Skeletal muscle tissue (tissue), 3 donors: ENCODE measurements at regions not wholly inside any gene's neighbourhood (a gene's known extent, or its start where the extent isn't known, plus 50 kb on each side); places are given as distances from the start of the nearest gene placed in this dataset.

Source experiments
- H3K27ac ChIP-seq: one replicate; pipeline ENCODE4 v1.7.0; 2013; ENCODE audit warnings: mild to moderate bottlenecking, low read depth, low read length, inconsistent platforms
- H3K27me3 ChIP-seq, 3 donors: one replicate each; pipeline ENCODE4 v1.7.0; 2013; ENCODE audit warnings: low read length in 3 of 3; ENCODE audit not compliant: control insufficient read depth in 3 of 3, insufficient read depth in 3 of 3
- H3K36me3 ChIP-seq, 3 donors: one replicate each; pipeline ENCODE4 v1.7.0; 2013; ENCODE audit warnings: low read length in 3 of 3; ENCODE audit not compliant: control insufficient read depth in 3 of 3, insufficient read depth in 3 of 3
- H3K4me1 ChIP-seq, 3 donors: one replicate each; pipeline ENCODE4 v1.7.0; 2013; ENCODE audit warnings: low read length in 3 of 3, mild to moderate bottlenecking in 3 of 3; ENCODE audit not compliant: control insufficient read depth in 3 of 3, insufficient read depth in 3 of 3
- H3K4me3 ChIP-seq, 3 donors: one replicate each; pipeline ENCODE4 v1.7.0; 2013; ENCODE audit warnings: low read length in 3 of 3
- H3K9ac ChIP-seq, 3 donors: one replicate each; pipeline ENCODE4 v1.7.0; 2013; ENCODE audit warnings: low read length in 3 of 3, mild to moderate bottlenecking in 3 of 3, moderate library complexity in 2 of 3, low read depth in 1 of 3
- H3K9me3 ChIP-seq, 3 donors: one replicate each; pipeline ENCODE4 v1.7.0; 2013; ENCODE audit warnings: low read length in 3 of 3; ENCODE audit not compliant: control insufficient read depth in 3 of 3
- donor health status: Osteomylitis.

GRCh38 chr6:8543714-8544113 is 108.4 kb upstream of the SLC35B3 start:
- H3K4me1 ChIP-seq = no peaks in the 10 kb centered on the region
- no peak overlapping the region for H3K9ac ChIP-seq
- H3K27me3 ChIP-seq = no peaks in the 10 kb centered on the region
- H3K4me3 ChIP-seq = no peak overlapping the region
- H3K27ac ChIP-seq = no peak overlapping the region
- H3K9me3 ChIP-seq = peaks cover 0 to 5% (median 0%) of the 10 kb centered on the region in 3 donors
- no peaks in the 10 kb centered on the region for H3K36me3 ChIP-seq

- Histone ChIP-seq H3K9me3 (peaks cover 0 to 5% (median 0%) of the 10 kb centered on the region in 3 donors), H3K36me3 (no peaks in the 10 kb centered on the region), H3K27ac (no peak overlapping the region), H3K4me3 (no peak overlapping the region), H3K27me3 (no peaks in the 10 kb centered on the region), H3K9ac (no peak overlapping the region), H3K4me1 (no peaks in the 10 kb centered on the region)
These were observed 104.1 kb upstream of the SLC35B3 start for GRCh38 chr6:8539453-8539852.

- Histone ChIP-seq H3K27me3 (no peaks in the 10 kb centered on the region), H3K4me3 (no peak overlapping the region), H3K4me1 (no peaks in the 10 kb centered on the region), H3K9ac (no peak overlapping the region), H3K27ac (no peak overlapping the region), H3K36me3 (no peaks in the 10 kb centered on the region), H3K9me3 (peaks cover 0 to 6% (median 5%) of the 10 kb centered on the region in 3 donors)
These were observed 100.8 kb upstream of the SLC35B3 start for GRCh38 chr6:8536122-8536521.

DNA sequence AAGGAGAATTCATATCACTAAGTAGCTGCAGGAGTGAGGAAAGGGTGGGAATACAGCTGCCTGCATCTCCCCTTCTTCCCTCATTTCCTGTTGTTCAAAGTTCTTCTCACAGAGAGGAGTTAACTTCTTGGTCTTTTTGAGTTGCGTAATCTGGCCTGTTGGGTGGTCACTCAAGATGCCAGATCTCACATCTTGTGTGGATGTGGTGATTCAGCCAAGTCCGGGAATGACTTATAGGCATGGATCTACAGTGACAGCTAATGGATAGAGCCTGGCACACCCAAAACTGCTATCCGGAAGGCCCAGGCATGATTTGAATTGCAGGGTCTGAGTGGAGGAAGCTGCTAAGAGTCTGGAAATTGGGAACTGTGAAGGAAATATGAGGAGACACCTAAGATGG is 100.2 kb upstream of the SLC35B3 start:
- Histone ChIP-seq H3K9me3 (peaks cover 0 to 6% (median 5%) of the 10 kb centered on the region in 3 donors), H3K9ac (no peak overlapping the region), H3K4me3 (no peak overlapping the region), H3K4me1 (no peaks in the 10 kb centered on the region), H3K36me3 (no peaks in the 10 kb centered on the region), H3K27ac (no peak overlapping the region), H3K27me3 (no peaks in the 10 kb centered on the region)

GRCh38 chr6:8530785-8531435 is 95.6 kb upstream of the SLC35B3 start:
- Histone ChIP-seq H3K36me3 (no peaks in the 10 kb centered on the region), H3K4me3 (peak overlapping the region in 1 of 3 donors; percentile 1), H3K9ac (peak overlapping the region in 1 of 3 donors; percentile 34), H3K27ac (no peak overlapping the region), H3K4me1 (no peaks in the 10 kb centered on the region), H3K27me3 (no peaks in the 10 kb centered on the region), H3K9me3 (peaks cover 0 to 6% (median 0%) of the 10 kb centered on the region in 3 donors)

- Histone ChIP-seq H3K4me3 (no peak overlapping the region), H3K9me3 (peaks cover 0 to 6% (median 0%) of the 10 kb centered on the region in 3 donors), H3K9ac (no peak overlapping the region), H3K27ac (no peak overlapping the region), H3K4me1 (no peaks in the 10 kb centered on the region), H3K36me3 (no peaks in the 10 kb centered on the region), H3K27me3 (no peaks in the 10 kb centered on the region)
These were observed 93.9 kb upstream of the SLC35B3 start for GRCh38 chr6:8529250-8529649.

GRCh38 chr6:8527818-8528217 is 92.5 kb upstream of the SLC35B3 start:
- H3K27ac ChIP-seq = no peak overlapping the region
- no peak overlapping the region for H3K4me3 ChIP-seq
- H3K9ac ChIP-seq = no peak overlapping the region
- H3K9me3 ChIP-seq = peaks cover 0 to 6% (median 0%) of the 10 kb centered on the region in 3 donors
- H3K27me3 ChIP-seq = no peaks in the 10 kb centered on the region
- no peaks in the 10 kb centered on the region for H3K4me1 ChIP-seq
- no peaks in the 10 kb centered on the region for H3K36me3 ChIP-seq

- H3K4me1 ChIP-seq = no peaks in the 10 kb centered on the region
- no peak overlapping the region for H3K4me3 ChIP-seq
- no peak overlapping the region for H3K9ac ChIP-seq
- H3K27me3 ChIP-seq = no peaks in the 10 kb centered on the region
- no peaks in the 10 kb centered on the region for H3K36me3 ChIP-seq
- no peaks in the 10 kb centered on the region for H3K9me3 ChIP-seq
- no peak overlapping the region for H3K27ac ChIP-seq
These were observed 91.3 kb upstream of the SLC35B3 start for GRCh38 chr6:8526624-8527023.

DNA sequence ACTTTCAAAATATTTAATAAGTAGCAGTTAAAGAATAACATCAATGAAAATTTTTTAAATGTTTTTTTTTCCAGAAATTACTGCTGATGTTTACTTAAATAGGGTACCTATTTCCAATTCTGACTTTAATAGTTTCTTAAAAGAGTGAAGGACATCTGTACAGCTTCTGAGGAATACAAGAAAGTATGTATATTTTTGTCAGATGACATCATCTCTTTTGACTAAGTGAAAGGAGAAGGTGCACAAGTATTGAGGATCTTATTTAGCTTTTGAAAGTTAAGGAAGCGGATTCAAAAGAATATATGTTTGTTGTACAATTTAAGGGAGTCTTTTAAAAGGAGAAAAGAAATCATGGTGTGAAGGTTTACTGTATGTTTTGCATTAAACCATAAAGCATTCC is 90.0 kb upstream of the SLC35B3 start:
- H3K9ac ChIP-seq = no peak overlapping the region
- no peak overlapping the region for H3K27ac ChIP-seq
- H3K36me3 ChIP-seq = no peaks in the 10 kb centered on the region
- H3K27me3 ChIP-seq = no peaks in the 10 kb centered on the region
- no peaks in the 10 kb centered on the region for H3K4me1 ChIP-seq
- H3K9me3 ChIP-seq = no peaks in the 10 kb centered on the region
- no peak overlapping the region for H3K4me3 ChIP-seq

DNA sequence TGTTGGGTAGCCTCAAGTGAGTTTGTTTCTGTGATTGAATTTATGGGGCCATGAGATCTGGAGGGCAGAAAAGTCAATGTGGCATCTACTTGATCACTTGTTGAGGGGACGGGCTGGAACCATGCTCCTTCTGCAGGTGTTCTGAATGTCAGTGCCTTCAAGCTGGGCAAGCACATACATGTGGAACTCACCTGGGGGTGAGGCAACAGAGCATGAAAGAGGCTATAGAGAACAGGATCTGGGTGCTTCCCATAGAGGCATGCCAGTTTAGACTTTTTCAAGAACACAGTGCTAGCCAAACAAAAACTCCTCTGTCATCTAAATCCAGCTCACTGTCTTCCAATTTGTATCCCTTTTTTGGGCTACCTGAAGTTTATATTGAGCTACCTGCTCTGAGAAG is 77.8 kb upstream of the SLC35B3 start:
- H3K9me3 ChIP-seq = no peaks in the 10 kb centered on the region
- no peak overlapping the region for H3K4me3 ChIP-seq
- H3K27ac ChIP-seq = no peak overlapping the region
- H3K27me3 ChIP-seq = no peaks in the 10 kb centered on the region
- H3K9ac ChIP-seq = no peak overlapping the region
- no peaks in the 10 kb centered on the region for H3K36me3 ChIP-seq
- H3K4me1 ChIP-seq = no peaks in the 10 kb centered on the region
